HG02610 (cell line): ENCODE measurements at regions not wholly inside any gene's neighbourhood (a gene's known extent, or its start where the extent isn't known, plus 50 kb on each side); places are given as distances from the start of the nearest gene placed in this dataset.

ENCODE experiments used
- ATAC-seq: cut with Tn5 transposase; IDR thresholded peaks from one replicate; pipeline ENCODE4 v1.9.1; 2021; ENCODE audit warnings: mild to moderate bottlenecking, moderate library complexity; ENCODE audit not compliant: unreplicated experiment

DNA sequence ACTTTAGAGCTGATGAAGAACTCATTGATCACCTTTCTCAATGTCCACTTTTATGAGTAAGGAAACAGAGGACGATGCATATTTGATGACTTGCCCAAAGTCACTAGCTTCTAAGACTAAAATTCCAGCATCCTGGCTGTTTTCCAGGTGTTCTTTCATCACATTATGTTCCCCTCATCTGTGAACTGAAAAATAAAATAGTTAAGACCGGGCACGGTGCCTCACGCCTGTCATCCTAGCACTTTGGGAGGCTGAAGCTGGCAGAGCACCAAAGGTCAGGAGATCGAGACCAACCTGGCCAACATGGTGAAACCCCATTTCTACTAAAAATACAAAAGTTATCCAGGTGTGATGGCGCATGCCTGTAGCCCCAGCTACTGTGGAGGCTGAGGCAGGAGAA is 297.5 kb downstream of the DUSP10 start:
- ATAC-seq, result no peak

DNA sequence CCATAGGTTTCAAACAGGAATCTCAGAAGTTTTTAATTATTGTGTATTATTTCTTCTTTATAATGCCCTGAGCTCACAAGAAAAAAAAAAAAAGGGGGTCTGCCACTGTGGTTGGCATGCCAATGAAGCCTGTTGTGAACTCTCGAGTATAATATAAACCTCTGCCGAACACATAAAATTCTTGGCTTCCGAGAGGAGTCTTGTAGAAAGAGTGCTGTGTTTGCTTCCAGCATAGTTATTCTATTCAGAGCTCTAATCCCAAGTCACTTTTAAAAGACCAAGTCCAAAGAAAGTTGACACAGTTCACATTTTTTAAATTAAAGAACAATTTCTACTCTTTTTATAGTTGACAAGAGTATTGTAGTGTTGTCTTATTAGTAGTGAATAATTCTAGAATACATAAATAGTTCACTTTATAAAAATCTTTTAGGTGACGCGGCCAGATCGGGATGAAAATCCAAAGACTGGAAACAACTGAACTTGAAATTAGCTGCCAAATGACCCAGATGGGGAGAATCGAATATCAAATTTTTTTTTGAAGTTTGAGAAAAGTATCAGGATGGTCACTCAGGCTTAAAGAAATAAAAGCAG is 293.2 kb downstream of the DUSP10 start:
- ATAC-seq, result no peak

DNA sequence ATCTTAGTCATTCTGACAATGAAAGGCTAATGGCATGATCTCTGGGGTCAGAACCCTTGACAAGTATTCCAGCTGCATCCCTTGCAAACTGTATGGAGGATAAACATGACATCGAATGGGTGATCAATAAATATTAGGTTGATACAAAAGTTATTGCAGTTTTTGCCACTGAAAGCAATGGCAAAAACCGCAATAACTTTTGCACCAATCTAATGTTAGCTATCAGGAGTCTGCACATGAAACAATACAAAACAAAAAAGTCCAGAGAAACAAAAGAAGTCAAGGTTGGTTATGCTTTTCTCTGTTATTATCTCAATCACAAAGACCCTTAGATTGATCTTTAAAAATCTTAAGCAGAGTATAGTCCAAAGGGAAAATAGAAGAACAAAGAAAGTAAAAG is 292.7 kb downstream of the DUSP10 start:
- no peak for ATAC-seq

DNA sequence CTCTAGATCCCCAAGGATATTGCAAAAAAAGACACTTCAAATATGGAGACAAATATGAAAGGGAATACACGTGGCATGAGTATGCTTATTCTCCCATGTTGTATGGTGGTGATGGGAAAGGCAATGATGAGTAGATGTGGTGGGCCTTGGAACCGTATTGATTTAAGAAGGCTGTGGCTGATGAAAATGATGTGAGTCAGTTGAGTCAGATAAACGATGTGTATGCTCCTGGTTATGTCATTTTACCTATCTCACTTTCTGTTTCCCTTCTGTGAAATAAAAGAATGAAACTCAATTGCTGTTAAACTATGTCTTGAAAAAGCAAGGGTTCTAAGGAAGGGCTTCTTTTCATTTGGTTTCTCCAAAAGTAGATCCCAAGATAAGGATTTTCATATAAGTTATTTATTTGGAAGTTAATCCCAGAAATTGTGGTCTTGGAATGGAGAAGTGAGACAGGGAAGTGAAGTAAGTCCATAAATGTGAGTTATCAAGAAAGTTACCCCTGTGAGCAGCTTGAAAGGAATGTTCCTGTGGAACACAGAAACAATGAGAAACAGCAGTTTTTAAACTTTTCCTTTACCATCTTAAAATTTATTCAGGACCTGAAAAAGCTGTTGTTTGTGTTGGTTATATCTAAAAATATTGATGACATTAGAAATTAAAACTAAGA is 292.0 kb downstream of the DUSP10 start:
- ATAC-seq, result peak; percentile 60

DNA sequence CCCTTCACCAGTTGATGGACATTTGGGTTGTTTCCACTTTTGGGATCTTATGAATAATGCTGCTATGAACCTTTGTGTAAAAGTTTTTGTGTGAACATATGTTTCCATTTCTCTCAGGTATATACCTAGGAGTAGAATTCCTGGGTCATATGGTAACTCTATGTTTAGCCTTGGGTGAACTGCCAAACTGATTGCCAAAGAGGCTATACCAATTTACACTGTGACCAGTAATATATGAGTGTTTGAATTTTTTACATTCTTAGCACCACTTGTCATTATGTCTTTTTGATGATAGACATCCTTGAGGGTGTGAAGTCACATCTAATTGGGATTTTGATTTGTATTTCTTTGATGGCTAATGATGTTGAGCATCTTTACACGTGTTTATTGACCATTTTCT is 290.1 kb downstream of the DUSP10 start:
- no peak for ATAC-seq

DNA sequence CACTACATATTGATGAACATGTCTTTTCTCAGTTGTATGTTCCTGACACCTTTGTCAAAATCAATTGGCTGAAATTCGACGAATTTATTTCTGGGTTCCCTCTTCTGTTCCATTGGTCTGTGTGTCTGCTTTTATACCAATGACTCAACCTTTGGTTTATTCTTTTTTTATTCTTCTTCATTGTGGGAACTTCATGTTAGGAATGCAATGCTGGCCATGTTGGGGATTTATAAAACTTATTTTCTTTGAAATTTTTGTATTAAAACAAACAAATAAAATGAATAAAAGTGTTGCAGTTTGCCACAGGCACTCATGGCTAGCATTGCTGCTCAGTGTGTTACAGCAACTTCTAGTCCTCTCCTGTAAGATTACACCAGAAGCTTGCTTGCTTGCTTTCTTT is 287.8 kb downstream of the DUSP10 start:
- no peak for ATAC-seq

DNA sequence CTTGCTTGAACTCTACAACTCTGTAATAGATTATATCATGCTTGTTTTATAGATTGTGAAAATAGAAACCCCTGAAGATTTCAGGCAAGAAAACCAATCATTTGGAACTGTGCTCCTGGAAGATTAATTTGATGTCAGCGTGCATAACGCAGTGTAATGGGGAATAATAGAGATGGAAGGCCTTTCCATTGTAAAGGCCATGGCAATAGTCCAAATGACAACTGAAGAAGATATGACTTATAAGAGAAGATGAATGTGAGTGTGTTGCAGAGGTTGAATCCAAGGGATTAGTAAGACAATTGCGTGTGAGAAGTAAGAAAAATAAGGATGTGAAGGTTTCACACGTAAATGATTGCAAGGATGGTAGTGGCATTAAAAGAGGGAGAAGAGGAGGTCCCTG is 285.0 kb downstream of the DUSP10 start:
- ATAC-seq, result no peak

DNA sequence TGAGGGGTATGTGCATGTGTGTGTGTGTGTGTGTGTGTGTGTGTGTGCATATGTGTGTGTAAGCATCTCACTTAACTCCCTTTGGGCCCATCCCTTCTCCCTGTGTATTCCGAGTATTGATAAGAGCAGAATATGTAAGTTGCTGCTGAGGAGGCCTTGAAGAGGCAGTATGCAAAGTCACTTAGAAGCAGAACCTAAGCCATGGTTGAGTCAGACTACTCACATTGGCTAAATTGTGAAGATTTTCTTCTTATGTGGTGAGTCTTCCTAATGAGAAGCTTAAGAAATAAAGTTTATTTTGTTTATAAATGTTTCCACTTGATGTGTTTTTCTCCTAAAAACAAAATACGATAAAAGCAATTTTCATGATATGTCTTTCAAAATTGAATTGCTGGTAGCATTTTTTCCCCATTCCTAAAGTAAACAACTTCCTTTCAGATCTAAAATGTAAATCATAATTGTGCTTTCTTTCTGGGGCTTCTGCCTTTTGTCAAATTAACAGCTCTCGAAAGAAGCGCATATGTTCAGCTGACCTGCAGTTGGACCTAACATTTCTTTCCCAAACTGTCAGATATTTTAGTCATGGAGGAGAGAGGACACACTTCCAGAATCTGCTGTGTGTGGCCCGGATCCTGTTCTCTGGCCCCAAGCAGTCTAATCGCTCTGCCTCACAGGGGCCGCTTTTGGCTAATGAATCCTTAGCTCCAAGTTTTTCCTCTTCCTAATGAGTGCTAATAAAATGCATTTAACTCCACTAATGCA is 284.0 kb downstream of the DUSP10 start:
- no peak for ATAC-seq

DNA sequence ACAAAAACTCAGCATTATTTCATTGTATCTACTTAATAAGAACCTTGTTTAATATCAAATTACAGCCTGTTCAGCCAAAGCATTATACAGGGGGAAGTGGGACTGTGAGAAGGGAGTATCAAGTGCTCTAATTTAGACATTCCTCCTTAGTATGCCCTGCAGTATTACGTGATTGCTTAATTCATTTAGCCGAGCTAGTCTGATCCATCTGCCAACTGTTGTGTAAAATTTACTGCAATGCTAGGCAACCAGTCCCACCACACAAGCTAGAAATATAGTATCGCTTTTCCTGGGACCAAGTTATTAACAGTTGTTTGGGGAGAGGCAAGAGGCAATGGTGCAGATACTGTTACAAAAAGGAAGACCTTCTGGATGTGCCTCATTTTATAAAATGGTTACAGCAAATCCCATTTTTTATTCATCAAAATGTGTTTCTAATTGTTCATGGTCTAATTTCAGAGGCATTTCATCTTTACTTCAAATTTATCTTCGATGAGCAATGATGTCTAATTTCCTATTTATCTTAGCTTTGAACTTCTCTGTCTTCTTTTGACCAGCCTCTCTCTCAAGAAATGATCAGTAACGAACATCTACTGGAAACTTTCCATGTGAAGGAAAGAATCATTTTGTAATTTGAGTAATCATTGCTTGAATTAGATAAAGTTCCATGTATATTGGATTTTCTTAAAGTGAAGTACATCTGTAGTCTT is 283.3 kb downstream of the DUSP10 start:
- ATAC-seq, result no peak

DNA sequence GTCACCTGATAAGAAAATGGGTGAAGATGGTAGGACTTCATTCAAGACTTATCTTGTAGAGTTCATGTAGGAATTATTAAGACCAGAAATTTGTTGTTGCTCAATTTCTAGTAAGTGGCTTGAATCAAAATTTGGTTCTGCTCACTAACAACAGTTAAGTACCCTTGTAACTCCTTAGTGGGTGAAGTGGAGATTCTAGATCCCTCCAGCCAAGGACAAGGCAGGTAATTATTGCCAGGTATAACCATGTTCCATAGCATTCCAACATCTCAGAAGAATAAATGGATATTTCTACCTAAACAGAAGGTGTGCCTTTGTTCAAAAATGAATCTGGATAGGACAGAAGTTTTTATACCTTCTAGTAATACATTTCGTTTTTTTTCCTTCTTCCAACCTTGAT is 282.3 kb downstream of the DUSP10 start:
- no peak for ATAC-seq

DNA sequence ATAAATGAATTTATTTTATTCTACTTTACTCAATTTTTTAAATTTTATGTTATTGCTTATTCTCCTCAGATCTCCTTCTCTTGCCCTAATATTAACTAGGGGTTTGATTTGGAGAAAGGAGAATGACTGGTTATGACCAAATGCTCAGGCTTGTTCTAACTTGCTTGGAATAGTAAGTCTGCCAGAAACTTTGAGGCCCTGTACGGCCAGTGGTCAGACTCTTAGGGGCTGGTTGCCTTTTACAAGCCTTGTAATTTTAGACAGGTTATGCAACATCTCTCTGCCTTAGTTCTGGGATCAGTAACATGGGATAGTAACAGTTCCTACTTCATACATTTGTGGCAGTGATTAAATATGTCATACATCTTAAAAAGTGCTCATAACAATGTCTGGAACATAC is 279.5 kb downstream of the DUSP10 start:
- no peak for ATAC-seq

DNA sequence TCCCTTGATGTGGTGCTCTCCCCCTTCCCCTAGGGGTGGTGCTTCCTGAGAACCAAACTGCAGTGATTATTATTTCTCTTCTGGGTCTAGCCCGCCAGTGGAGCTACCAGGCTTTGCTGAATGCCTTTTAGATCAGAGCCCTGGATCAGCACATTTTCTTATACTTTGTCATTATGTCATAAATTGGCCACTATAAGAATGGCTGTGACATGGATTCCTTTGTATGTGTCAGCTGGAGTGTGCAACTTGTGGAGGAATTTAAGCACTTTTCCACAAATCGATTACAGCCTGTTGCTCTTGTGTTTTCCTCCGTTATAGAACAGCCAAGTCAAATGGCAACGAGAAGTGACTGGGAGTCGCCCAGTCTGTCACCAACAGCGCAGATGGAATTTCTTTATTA is 273.3 kb downstream of the DUSP10 start:
- ATAC-seq, result no peak

DNA sequence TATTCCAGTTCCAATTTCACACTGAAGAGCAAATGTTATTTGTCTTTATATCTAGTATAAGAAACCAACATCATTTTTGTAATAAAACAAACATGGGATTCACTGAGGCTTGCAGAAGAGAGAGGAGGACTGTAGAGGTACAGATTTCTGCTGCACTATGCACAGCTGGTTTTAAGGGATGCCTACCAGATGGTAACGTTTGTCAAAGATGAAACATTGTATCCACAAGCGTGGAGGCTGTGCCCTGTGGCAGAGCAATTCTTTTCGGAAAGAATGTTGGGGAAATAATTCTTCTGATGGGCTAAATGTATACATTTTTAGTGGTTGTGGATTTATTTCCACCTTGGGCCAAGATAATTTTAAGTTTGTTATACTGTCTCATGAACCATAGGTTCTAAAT is 272.4 kb downstream of the DUSP10 start:
- ATAC-seq, result no peak

DNA sequence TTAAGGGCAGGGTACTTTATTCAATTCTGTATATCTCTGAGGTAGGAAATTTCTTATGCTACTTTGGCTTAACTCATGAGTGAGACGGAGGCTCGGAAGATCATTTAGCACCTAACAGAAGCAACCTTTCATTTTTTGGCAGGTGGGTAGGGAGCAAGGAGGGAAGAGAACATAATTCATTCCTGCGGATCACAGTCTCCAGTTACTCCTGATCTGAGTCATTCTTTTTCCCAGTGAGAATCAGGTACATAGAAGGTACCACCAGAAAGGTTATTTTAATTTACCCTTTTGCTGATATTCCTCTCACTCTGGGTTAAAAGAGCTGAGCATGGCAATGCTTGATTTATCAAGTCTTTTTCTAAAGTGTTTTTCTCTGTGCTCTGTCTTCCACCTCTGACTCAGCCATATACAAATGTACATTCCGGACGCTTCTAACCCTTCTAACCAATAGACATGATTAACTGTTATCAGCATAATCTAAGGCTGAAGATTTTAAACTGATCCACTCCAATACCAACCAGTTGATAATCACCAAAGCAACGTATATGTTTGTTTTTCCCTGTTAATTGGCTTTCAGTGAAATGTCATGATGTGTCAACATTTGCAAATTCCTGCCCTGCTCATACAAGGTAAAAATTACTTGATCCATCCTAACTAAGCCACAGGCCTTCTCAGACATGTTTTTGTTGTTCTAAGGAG is 271.7 kb downstream of the DUSP10 start:
- no peak for ATAC-seq

DNA sequence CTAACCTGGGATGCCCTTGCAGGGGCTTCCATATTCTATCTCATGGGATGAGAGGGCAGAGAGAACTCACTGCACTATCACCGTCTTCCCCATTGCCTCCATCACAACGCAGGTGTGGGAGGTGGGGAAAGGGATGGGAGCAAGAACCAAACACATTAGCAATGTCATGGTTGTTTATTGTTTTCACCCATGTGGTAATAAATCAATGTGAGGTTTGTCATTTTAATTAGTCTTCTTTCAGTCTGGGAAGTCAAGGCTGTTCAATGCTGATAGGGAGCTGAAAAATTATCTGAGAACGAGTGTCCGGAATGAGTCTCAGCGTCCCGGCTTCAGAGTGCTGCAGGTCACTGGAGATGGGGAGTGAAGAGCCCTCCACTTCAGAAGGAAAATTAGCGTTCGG is 268.5 kb downstream of the DUSP10 start:
- ATAC-seq, result no peak

DNA sequence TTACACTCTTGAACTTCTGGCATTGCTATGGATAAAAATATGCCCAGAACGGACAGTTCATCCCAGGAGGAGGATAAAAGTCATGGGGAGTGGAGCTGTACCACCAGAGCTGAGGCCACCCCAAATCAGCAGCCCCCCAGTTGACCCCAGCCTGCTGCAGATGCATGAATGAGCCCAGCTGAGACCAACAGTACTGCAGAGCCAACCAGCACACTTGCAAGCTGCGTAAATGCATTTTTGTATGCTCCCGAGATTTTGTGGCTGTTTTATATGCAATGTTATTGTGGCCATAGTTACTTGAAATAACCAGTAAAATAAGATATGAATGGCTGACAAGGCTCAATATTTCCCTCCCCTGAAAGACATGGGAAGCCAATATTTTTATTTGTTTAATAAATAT is 264.6 kb downstream of the DUSP10 start:
- ATAC-seq, result no peak

DNA sequence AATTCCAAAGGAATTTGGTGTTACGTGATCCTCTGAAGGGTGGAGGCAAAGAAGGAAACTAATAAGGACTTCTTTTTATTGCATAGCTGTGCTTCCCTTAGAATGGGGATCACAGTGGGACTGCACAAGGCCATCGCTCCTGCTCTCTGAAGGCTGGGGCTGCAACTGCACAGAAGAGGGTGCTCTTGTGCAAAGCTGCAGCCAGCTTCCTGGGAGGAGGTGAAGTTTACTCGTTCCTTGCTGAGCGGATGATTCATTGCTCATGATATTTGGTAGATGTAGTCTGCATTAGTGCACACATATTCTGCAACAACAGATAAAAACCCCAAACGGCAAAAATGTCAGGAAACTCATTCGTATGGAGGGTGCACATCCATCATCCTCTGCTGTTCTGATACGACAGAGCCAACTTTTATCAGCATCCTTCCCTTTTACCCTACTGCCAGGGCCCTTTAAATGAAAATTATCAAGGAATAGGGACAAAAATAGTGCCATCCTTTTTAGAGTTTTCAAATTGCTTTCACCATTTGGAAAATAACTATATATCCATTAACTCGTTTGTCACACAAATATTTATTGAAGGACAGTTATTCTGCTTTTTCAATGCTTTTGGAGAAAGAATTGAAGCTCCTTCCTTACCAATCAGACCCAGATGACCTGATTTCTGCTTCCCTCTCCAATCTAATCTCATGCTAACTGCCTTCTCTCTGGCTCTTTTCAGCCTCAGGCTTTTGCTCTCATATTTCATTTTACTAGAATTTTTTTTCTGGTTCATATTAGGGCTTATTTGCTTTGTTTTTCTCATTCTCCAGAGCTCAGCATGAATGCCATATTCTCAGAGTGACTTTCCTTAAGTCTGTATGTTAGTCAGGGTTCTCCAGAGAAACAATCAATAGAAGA is 263.6 kb downstream of the DUSP10 start:
- ATAC-seq, result peak; percentile 93

DNA sequence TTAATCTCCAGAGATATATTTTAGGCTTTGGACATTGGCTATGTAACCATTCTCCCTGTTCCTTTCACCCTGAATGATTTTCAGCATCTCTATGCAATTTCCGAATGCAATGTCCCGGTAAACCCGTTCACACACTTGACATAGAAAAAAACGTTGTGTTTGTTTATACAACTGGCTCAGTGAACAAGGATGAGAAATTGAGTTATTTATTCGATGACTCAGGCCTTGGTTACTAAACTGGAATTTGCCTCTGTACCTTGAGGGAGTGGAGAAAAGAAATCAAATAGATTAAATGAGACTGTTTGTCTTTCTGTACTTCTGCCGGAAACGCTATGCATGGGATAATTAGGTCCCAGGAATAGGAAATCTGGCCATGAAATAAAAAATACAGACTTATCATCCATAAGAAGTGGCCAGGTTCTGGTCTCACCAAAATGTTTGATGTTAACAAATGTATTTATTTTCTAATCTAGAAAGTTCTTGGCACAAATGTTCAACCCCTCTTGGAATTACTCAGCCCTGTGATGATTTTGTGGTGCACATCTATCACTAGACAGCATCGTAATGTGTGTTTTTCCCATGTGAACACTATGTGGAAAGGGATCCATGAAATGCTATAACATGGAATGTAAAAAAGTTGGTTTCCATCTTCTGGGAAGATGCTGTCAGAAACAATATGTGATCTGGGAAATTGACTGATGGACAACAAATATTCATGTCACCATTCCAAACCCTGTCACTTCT is 253.9 kb downstream of the DUSP10 start:
- no peak for ATAC-seq

DNA sequence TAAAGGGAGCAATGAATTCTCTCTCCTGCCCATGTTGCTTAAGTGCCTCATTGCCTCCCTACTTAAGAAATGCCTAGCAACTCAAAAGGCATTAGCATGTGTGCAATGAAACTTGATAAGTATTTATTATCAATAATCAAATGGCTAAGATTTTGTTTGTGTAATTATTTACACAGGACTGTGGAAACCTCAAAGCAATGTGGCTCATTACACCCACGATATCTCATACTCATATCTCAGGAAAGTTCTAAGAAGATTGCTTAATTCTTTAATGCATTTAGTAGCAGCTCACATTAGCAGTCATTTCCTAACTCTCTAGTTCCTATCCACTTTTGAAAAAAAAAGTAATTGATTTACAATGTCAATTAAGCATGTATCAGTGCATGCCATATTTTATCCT is 253.3 kb downstream of the DUSP10 start:
- no peak for ATAC-seq
